Activated T-helper 1 cell treated with anti-CD3 and anti-CD28 coated beads, Interleukin-12 subunit alpha, Interleukin-12 subunit beta, Interleukin-2, Interleukin-4 antibody, amounts not matched to agents 30 ng/mL and 10 ng/mL and 1 ng/mL, durations not matched to agents 14 hours and 24 hours and 36 hours (primary cell): ENCODE measurements at regions not wholly inside any gene's neighbourhood (a gene's known extent, or its start where the extent isn't known, plus 50 kb on each side); places are given as distances from the start of the nearest gene placed in this dataset.

Experiments
- DNase-seq: peaks from one replicate; pipeline ENCODE4 v3.0.0; 2021; ENCODE audit warnings: low spot score
- H3K27ac Mint-ChIP-seq: one replicate; pipeline ENCODE4 v1.8.0; 2021; ENCODE audit warnings: mild to moderate bottlenecking, mixed read lengths
- H3K27me3 Mint-ChIP-seq: one replicate; pipeline ENCODE4 v1.8.0; 2022; ENCODE audit warnings: mild to moderate bottlenecking, moderate library complexity, mixed read lengths; ENCODE audit not compliant: insufficient read depth
- H3K36me3 Mint-ChIP-seq: one replicate; pipeline ENCODE4 v1.8.0; 2021; ENCODE audit warnings: low read depth, mixed read lengths
- H3K4me1 Mint-ChIP-seq: one replicate; pipeline ENCODE4 v1.8.0; 2021; ENCODE audit warnings: low read depth, mixed read lengths
- H3K4me3 Mint-ChIP-seq: one replicate; pipeline ENCODE4 v1.8.0; 2021; ENCODE audit warnings: mild to moderate bottlenecking, moderate library complexity, mixed read lengths
- H3K9me3 Mint-ChIP-seq: one replicate; pipeline ENCODE4 v1.8.0; 2021; ENCODE audit warnings: mixed read lengths
- intact Hi-C: fragments of 100-400 bp; cut with micrococcal nuclease; formaldehyde crosslinking; loops from one replicate; pipeline ENCODE4 v1.15.1; 2024

- H3K4me3 Mint-ChIP-seq, result no peak overlapping the region
- no peak overlapping the region for H3K27ac Mint-ChIP-seq
- no peak for DNase-seq
- peaks cover 6% of the 10 kb centered on the region for H3K27me3 Mint-ChIP-seq
- no peaks in the 10 kb centered on the region for H3K36me3 Mint-ChIP-seq
- H3K9me3 Mint-ChIP-seq, result no peaks in the 10 kb centered on the region
- H3K4me1 Mint-ChIP-seq, result no peaks in the 10 kb centered on the region
- intact Hi-C loops, result no loop called here
Measured at GRCh38 chr7:159246702-159247480, 102.2 kb upstream of the VIPR2 start.

DNA sequence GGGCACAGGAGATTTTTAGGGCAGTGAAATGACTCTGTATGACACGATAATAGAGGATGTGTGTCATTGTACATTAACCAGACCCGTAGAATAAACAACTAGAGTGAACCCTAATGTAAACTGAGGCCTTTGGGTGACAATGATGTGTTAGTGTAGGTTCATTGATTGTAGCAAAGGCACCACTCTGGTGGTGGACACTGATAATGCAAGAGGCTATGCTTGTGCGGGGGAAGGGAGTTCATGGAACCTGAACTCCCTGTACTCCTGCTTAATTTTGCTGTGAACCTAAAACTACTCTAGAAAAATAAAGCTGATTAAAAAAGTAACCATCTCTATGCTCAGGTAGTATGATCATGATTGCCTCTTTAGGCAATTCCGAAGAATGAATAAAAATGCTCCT, 96.3 kb upstream of the VIPR2 start:
- H3K36me3 Mint-ChIP-seq, result no peaks in the 10 kb centered on the region
- no peak overlapping the region for H3K4me3 Mint-ChIP-seq
- no peak overlapping the region for H3K27ac Mint-ChIP-seq
- no peaks in the 10 kb centered on the region for H3K4me1 Mint-ChIP-seq
- no peaks in the 10 kb centered on the region for H3K9me3 Mint-ChIP-seq
- no peak for DNase-seq
- intact Hi-C loops, result no loop called here
- H3K27me3 Mint-ChIP-seq, result peaks cover 14% of the 10 kb centered on the region

GRCh38 chr7:159239028-159239427, 94.4 kb upstream of the VIPR2 start:
- Mint-ChIP-seq H3K4me3 (no peak overlapping the region), H3K27ac (no peak overlapping the region), H3K9me3 (no peaks in the 10 kb centered on the region), H3K36me3 (no peaks in the 10 kb centered on the region), H3K4me1 (no peaks in the 10 kb centered on the region), H3K27me3 (peaks cover 10% of the 10 kb centered on the region)
- DNase-seq, result no peak
- intact Hi-C loops, result no loop called here

DNA sequence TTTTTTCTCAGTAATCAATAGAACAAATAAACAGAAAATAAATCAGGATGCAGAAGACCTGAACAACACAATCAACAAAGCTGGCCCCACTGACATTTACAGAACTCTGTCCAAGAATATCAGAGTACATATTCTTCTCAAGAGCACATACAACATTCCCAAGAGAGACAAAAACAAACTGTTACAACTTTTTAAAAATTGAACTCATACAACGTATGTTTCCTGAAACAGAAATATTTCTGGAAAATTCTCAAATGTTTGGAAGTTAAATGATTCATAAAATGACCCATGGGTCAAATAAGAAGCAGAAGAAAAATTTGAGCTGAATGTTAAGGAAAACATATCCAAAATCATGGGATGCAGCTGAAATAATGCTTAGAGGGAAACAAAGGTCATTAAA, 93.9 kb upstream of the VIPR2 start:
- Mint-ChIP-seq H3K4me3 (no peak overlapping the region), H3K4me1 (no peaks in the 10 kb centered on the region), H3K36me3 (no peaks in the 10 kb centered on the region), H3K27ac (no peak overlapping the region), H3K9me3 (no peaks in the 10 kb centered on the region), H3K27me3 (peaks cover 10% of the 10 kb centered on the region)
- no peak for DNase-seq
- intact Hi-C loops, result no loop called here

- DNase-seq, result no peak
- Mint-ChIP-seq H3K4me1 (no peaks in the 10 kb centered on the region), H3K27ac (no peak overlapping the region), H3K27me3 (peaks cover 10% of the 10 kb centered on the region), H3K36me3 (no peaks in the 10 kb centered on the region), H3K9me3 (no peaks in the 10 kb centered on the region), H3K4me3 (no peak overlapping the region)
- intact Hi-C loops, result no loop called here
Measured at GRCh38 chr7:159237022-159237653, 92.5 kb upstream of the VIPR2 start.

- H3K9me3 Mint-ChIP-seq, result no peaks in the 10 kb centered on the region
- intact Hi-C loops, result no loop called here
- no peak overlapping the region for H3K4me3 Mint-ChIP-seq
- no peak overlapping the region for H3K27ac Mint-ChIP-seq
- no peaks in the 10 kb centered on the region for H3K36me3 Mint-ChIP-seq
- peaks cover 4% of the 10 kb centered on the region for H3K27me3 Mint-ChIP-seq
- DNase-seq, result no peak
- H3K4me1 Mint-ChIP-seq, result no peaks in the 10 kb centered on the region
Measured at GRCh38 chr7:159231017-159231416, 86.3 kb upstream of the VIPR2 start.

DNA sequence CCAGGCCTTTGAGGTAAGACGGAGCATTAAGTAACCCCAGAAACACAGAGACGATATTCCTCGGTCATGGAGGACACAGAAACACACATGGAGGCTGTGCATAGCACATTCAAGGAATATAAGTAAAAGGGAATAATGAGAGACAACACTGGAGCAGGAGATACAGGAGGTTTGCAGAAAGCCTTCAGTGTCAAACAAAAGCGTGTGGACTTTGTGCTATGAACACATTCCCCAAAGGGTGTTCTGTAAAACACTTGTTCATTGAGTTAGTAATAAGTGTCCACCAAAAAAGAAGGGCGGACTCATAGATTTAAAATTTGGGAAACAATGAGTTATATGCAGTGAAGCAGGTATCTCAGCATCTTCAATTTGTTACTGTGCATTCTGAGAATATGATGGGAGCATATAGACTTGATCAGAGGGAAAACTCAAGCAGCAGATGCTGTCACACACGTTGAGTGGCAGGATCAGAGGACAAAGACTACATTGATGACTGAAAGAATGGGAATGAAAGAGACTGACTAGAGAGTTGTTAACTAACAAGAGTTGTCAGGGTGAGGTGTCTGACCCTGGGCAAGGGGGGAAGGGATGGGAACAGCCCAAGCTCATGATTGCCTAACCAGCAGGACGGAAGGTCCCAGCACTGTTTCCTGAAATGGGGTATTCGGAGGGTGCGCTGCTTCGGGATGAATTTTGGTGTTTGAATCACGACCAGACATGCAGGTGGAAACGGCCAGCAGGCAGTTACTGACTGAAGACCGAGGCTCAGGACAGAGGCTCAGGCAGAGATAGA, 85.2 kb upstream of the VIPR2 start:
- H3K4me1 Mint-ChIP-seq, result no peaks in the 10 kb centered on the region
- H3K36me3 Mint-ChIP-seq, result no peaks in the 10 kb centered on the region
- peaks cover 8% of the 10 kb centered on the region for H3K27me3 Mint-ChIP-seq
- no peaks in the 10 kb centered on the region for H3K9me3 Mint-ChIP-seq
- no peak overlapping the region for H3K4me3 Mint-ChIP-seq
- intact Hi-C loops, result no loop called here
- H3K27ac Mint-ChIP-seq, result no peak overlapping the region
- no peak for DNase-seq

- DNase-seq, result no peak
- no peak overlapping the region for H3K27ac Mint-ChIP-seq
Measured at GRCh38 chr7:159227433-159227832, 82.8 kb upstream of the VIPR2 start.

GRCh38 chr7:159226011-159226702, 81.5 kb upstream of the VIPR2 start:
- Mint-ChIP-seq H3K4me3 (no peak overlapping the region), H3K36me3 (no peaks in the 10 kb centered on the region), H3K27ac (no peak overlapping the region), H3K4me1 (no peaks in the 10 kb centered on the region), H3K9me3 (no peaks in the 10 kb centered on the region), H3K27me3 (peaks cover 12% of the 10 kb centered on the region)
- intact Hi-C loops, result no loop called here
- DNase-seq, result no peak

More at GRCh38 chr7:159227433-159227832, 82.8 kb upstream of the VIPR2 start:
- H3K4me1 Mint-ChIP-seq, result no peaks in the 10 kb centered on the region
- no peak overlapping the region for H3K4me3 Mint-ChIP-seq
- no peaks in the 10 kb centered on the region for H3K36me3 Mint-ChIP-seq
- no peaks in the 10 kb centered on the region for H3K9me3 Mint-ChIP-seq
- H3K27me3 Mint-ChIP-seq, result peaks cover 9% of the 10 kb centered on the region
- intact Hi-C loops, result no loop called here

DNA sequence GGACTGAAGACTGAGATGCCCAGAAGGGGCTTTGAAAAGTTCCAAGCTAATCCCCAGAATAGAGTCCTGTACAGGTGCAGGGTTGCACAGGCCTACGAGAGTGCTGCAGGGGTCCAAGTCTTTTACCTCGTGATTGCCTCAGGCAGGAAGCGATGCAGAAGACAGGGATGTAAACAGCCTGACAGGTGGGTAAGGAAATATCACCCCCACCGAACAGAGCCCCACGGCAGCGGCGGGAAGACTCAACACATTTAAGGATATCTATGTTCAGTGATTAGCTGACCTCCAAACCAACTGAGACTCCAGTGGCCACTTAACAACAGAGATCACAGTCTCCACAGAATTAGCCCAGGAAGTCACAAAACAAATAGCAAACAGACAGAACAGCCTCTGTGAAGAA, 73.9 kb upstream of the VIPR2 start:
- no peak overlapping the region for H3K4me3 Mint-ChIP-seq
- no peak for DNase-seq
- H3K9me3 Mint-ChIP-seq, result no peaks in the 10 kb centered on the region

DNA sequence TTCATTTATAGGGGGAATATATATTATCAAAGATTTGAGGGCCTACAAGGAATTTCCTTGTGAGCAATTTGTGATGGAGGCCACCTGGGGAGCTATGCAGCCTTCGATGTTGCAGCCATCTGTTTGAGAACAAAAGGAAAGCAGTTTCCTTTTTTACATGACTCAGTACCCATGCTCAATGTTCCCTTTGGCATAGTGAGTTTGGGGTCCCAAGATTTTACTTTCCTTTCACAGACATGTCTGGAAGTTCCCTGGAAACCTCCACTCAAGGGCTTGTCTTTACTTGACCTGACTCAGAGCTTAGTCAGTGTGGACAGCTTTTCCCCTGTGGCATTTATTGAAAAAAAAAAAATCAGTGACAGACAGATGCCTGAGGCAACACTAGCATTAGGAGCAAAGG, 73.5 kb upstream of the VIPR2 start:
- no peak overlapping the region for H3K27ac Mint-ChIP-seq

More for the DNA sequence above, 73.9 kb upstream of the VIPR2 start:
- intact Hi-C loops, result no loop called here
- H3K4me1 Mint-ChIP-seq, result no peaks in the 10 kb centered on the region
- H3K36me3 Mint-ChIP-seq, result no peaks in the 10 kb centered on the region
- peaks cover 10% of the 10 kb centered on the region for H3K27me3 Mint-ChIP-seq
- no peak overlapping the region for H3K27ac Mint-ChIP-seq

GRCh38 chr7:159215076-159215475, 70.4 kb upstream of the VIPR2 start:
- Mint-ChIP-seq H3K9me3 (no peaks in the 10 kb centered on the region), H3K27me3 (peaks cover 6% of the 10 kb centered on the region), H3K27ac (no peak overlapping the region)

More for the DNA sequence above, 73.5 kb upstream of the VIPR2 start:
- peaks cover 8% of the 10 kb centered on the region for H3K27me3 Mint-ChIP-seq
- no peaks in the 10 kb centered on the region for H3K36me3 Mint-ChIP-seq
- H3K4me1 Mint-ChIP-seq, result no peaks in the 10 kb centered on the region
- no peak overlapping the region for H3K4me3 Mint-ChIP-seq
- intact Hi-C loops, result no loop called here
- no peak for DNase-seq
- no peaks in the 10 kb centered on the region for H3K9me3 Mint-ChIP-seq

More at GRCh38 chr7:159215076-159215475, 70.4 kb upstream of the VIPR2 start:
- H3K36me3 Mint-ChIP-seq, result no peaks in the 10 kb centered on the region
- H3K4me1 Mint-ChIP-seq, result peaks cover 4% of the 10 kb centered on the region
- intact Hi-C loops, result no loop called here
- no peak overlapping the region for H3K4me3 Mint-ChIP-seq
- no peak for DNase-seq
